Activated T-helper 2 cell treated with anti-CD3 and anti-CD28 coated beads, Interferon-gamma antibody, Interleukin-2, Interleukin-4, amounts not matched to agents 10 μg/mL and 5 μg/mL and 100 μg/mL, durations not matched to agents 14 hours and 24 hours and 36 hours (primary cell): ENCODE measurements at regions not wholly inside any gene's neighbourhood (a gene's known extent, or its start where the extent isn't known, plus 50 kb on each side); places are given as distances from the start of the nearest gene placed in this dataset.
"Not testable (repeated sequence)": the region's sequence is repeated elsewhere in the genome, so short reads cannot be mapped to it uniquely, and the experiment has no call there.

Source experiments
- DNase-seq: peaks from one replicate; pipeline ENCODE4 v3.0.0; 2021; ENCODE audit warnings: low spot score
- H3K27ac Mint-ChIP-seq: one replicate; pipeline ENCODE4 v1.8.0; 2021; ENCODE audit warnings: mixed read lengths
- H3K27me3 Mint-ChIP-seq: one replicate; pipeline ENCODE4 v1.8.0; 2021; ENCODE audit warnings: low read depth, mixed read lengths
- H3K36me3 Mint-ChIP-seq: one replicate; pipeline ENCODE4 v1.8.0; 2021; ENCODE audit warnings: low read depth, mixed read lengths
- H3K4me1 Mint-ChIP-seq: one replicate; pipeline ENCODE4 v1.8.0; 2021; ENCODE audit warnings: low read depth, mixed read lengths
- H3K4me3 Mint-ChIP-seq: one replicate; pipeline ENCODE4 v1.8.0; 2021; ENCODE audit warnings: low read depth, mild to moderate bottlenecking, moderate library complexity, mixed read lengths
- H3K9me3 Mint-ChIP-seq: one replicate; pipeline ENCODE4 v1.8.0; 2021; ENCODE audit warnings: mixed read lengths
- intact Hi-C: fragments of 100-400 bp; cut with micrococcal nuclease; formaldehyde crosslinking; loops from one replicate; pipeline ENCODE4 v1.15.1; 2023

GRCh38 chr22:11253000-11253511, 4274.9 kb upstream of the OR11H1 start:
- Mint-ChIP-seq H3K4me1 (no peaks in the 10 kb centered on the region), H3K9me3 (no peaks in the 10 kb centered on the region), H3K27ac (no peak overlapping the region), H3K36me3 (no peaks in the 10 kb centered on the region), H3K4me3 (no peak overlapping the region), H3K27me3 (no peaks in the 10 kb centered on the region)
- no peak for DNase-seq
- intact Hi-C loops, result no loop called here

- H3K36me3 Mint-ChIP-seq, H3K27ac Mint-ChIP-seq, H3K9me3 Mint-ChIP-seq, DNase-seq, intact Hi-C loops, H3K27me3 Mint-ChIP-seq, H3K4me3 Mint-ChIP-seq, H3K4me1 Mint-ChIP-seq: not testable (repeated sequence)
These were observed 4257.0 kb upstream of the OR11H1 start for GRCh38 chr22:11270981-11271380.

- H3K27me3 Mint-ChIP-seq, H3K27ac Mint-ChIP-seq, H3K4me1 Mint-ChIP-seq, H3K4me3 Mint-ChIP-seq, intact Hi-C loops, H3K36me3 Mint-ChIP-seq, DNase-seq: not testable (repeated sequence)
- peaks cover 52% of the 10 kb centered on the region for H3K9me3 Mint-ChIP-seq
These were observed 4242.7 kb upstream of the OR11H1 start for GRCh38 chr22:11285116-11285838.

- not testable (repeated sequence) for H3K27ac Mint-ChIP-seq, H3K4me3 Mint-ChIP-seq
These were observed 4242.2 kb upstream of the OR11H1 start for GRCh38 chr22:11285839-11286205.

GRCh38 chr22:11288246-11289220, 4239.5 kb upstream of the OR11H1 start:
- intact Hi-C loops, H3K4me3 Mint-ChIP-seq, H3K36me3 Mint-ChIP-seq: not testable (repeated sequence)

More at GRCh38 chr22:11285839-11286205, 4242.2 kb upstream of the OR11H1 start:
- H3K36me3 Mint-ChIP-seq, DNase-seq, H3K4me1 Mint-ChIP-seq, H3K27me3 Mint-ChIP-seq, intact Hi-C loops: not testable (repeated sequence)
- H3K9me3 Mint-ChIP-seq, result peaks cover 58% of the 10 kb centered on the region

GRCh38 chr22:11298126-11298893, 4229.7 kb upstream of the OR11H1 start:
- H3K36me3 Mint-ChIP-seq, H3K4me3 Mint-ChIP-seq, H3K27me3 Mint-ChIP-seq, H3K4me1 Mint-ChIP-seq, H3K27ac Mint-ChIP-seq, DNase-seq, intact Hi-C loops: not testable (repeated sequence)
- H3K9me3 Mint-ChIP-seq, result peaks cover 79% of the 10 kb centered on the region

More at GRCh38 chr22:11288246-11289220, 4239.5 kb upstream of the OR11H1 start:
- H3K27me3 Mint-ChIP-seq, H3K27ac Mint-ChIP-seq, DNase-seq, H3K4me1 Mint-ChIP-seq: not testable (repeated sequence)
- H3K9me3 Mint-ChIP-seq, result peaks cover 80% of the 10 kb centered on the region

- not testable (repeated sequence) for DNase-seq, H3K4me1 Mint-ChIP-seq
- peaks cover 92% of the 10 kb centered on the region for H3K9me3 Mint-ChIP-seq
These were observed 4225.6 kb upstream of the OR11H1 start for GRCh38 chr22:11302427-11302826.

GRCh38 chr22:11302904-11303303, 4225.1 kb upstream of the OR11H1 start:
- peaks cover 12% of the 10 kb centered on the region for H3K36me3 Mint-ChIP-seq
- H3K4me1 Mint-ChIP-seq, H3K27ac Mint-ChIP-seq, DNase-seq, H3K4me3 Mint-ChIP-seq, H3K27me3 Mint-ChIP-seq, intact Hi-C loops: not testable (repeated sequence)
- peaks cover 92% of the 10 kb centered on the region for H3K9me3 Mint-ChIP-seq

More at GRCh38 chr22:11302427-11302826, 4225.6 kb upstream of the OR11H1 start:
- H3K4me3 Mint-ChIP-seq, intact Hi-C loops, H3K27ac Mint-ChIP-seq, H3K27me3 Mint-ChIP-seq: not testable (repeated sequence)
- H3K36me3 Mint-ChIP-seq, result peaks cover 12% of the 10 kb centered on the region

- H3K9me3 Mint-ChIP-seq, result peaks cover 90% of the 10 kb centered on the region
- not testable (repeated sequence) for H3K4me3 Mint-ChIP-seq
These were observed 4222.8 kb upstream of the OR11H1 start for GRCh38 chr22:11305179-11305578.

GRCh38 chr22:11306933-11307518, 4221.0 kb upstream of the OR11H1 start:
- peaks cover 93% of the 10 kb centered on the region for H3K9me3 Mint-ChIP-seq
- H3K4me1 Mint-ChIP-seq, result not testable (repeated sequence)

More at GRCh38 chr22:11305179-11305578, 4222.8 kb upstream of the OR11H1 start:
- intact Hi-C loops, H3K27ac Mint-ChIP-seq, H3K36me3 Mint-ChIP-seq, DNase-seq, H3K4me1 Mint-ChIP-seq, H3K27me3 Mint-ChIP-seq: not testable (repeated sequence)

GRCh38 chr22:11307998-11308397, 4220.0 kb upstream of the OR11H1 start:
- Mint-ChIP-seq H3K27me3 (no peaks in the 10 kb centered on the region), H3K4me3 (no peak overlapping the region), H3K36me3 (peaks cover 7% of the 10 kb centered on the region), H3K4me1 (no peaks in the 10 kb centered on the region), H3K27ac (no peak overlapping the region), H3K9me3 (peaks cover 85% of the 10 kb centered on the region)
- intact Hi-C loops, result no loop called here
- DNase-seq, result no peak

More at GRCh38 chr22:11306933-11307518, 4221.0 kb upstream of the OR11H1 start:
- H3K36me3 Mint-ChIP-seq, intact Hi-C loops, DNase-seq, H3K4me3 Mint-ChIP-seq, H3K27me3 Mint-ChIP-seq, H3K27ac Mint-ChIP-seq: not testable (repeated sequence)

GRCh38 chr22:11309777-11310176, 4218.2 kb upstream of the OR11H1 start:
- H3K4me3 Mint-ChIP-seq, H3K36me3 Mint-ChIP-seq, H3K27me3 Mint-ChIP-seq, H3K27ac Mint-ChIP-seq, H3K4me1 Mint-ChIP-seq, DNase-seq, intact Hi-C loops: not testable (repeated sequence)
- H3K9me3 Mint-ChIP-seq, result peaks cover 81% of the 10 kb centered on the region
